ENCODE measurements at regions not wholly inside any gene's neighbourhood (a gene's known extent, or its start where the extent isn't known, plus 50 kb on each side); places are given as distances from the start of the nearest gene placed in this dataset.

DNA sequence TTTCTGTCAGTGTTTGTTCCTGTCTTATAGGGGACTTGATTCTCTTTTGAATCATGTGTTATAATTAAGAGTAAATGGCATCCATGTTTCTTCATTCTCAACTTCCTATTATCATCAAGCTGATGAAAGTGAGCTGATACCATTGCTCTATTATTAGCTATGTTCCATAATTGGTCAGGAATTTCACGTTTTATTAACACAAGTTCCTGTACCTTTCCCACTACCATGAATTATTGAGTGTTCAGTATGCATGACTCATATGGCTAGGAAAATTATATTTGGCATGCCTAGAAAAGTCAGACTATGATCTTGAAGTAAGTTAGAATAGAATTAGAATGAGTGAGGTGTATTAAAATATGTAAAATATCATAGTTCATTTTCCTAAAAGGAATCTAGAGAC lies 278.9 kb upstream of the LRRC3B start:
- H2AFZ ChIP-seq (ENCODE audit: low read length): no peak overlapping the region
- H3K4me3 ChIP-seq (ENCODE audit: extremely low read depth in 1 of 4, insufficient read depth in 2 of 4, low read depth in 3 of 4, low read length in 4 of 4): no peak overlapping the region
- H2AK5ac ChIP-seq (ENCODE audit: low read depth, low read length): no peak overlapping the region
- H2BK12ac ChIP-seq (ENCODE audit: low read depth, low read length): no peak overlapping the region
- WGBS, 2 experiments (ENCODE audit: extremely low coverage in 1 of 2, insufficient coverage in 1 of 2, insufficient read length in 1 of 2, insufficient replicate concordance in 2 of 2, low coverage in 1 of 2, low lambda C conversion rate in 2 of 2, missing lambda C conversion rate in 1 of 2): 86% methylated on average over 1 of the region's 1 CpG; no CpG with 5 or more reads in 1 of the 2 experiments
- no peak overlapping the region for H4K5ac ChIP-seq (ENCODE audit: insufficient read length, low read depth, low read length)
- H4K91ac ChIP-seq (replicated peaks; ENCODE audit: insufficient read length, low read length): no peak overlapping the region
- H3K27me3 ChIP-seq (replicated peaks in 1 of 4; ENCODE audit: control insufficient read depth in 3 of 4, extremely low read depth in 1 of 4, insufficient read depth in 3 of 4, low read length in 3 of 4): no peaks in the 10 kb centered on the region
- no peak overlapping the region for H3K9ac ChIP-seq (replicated peaks in 1 of 4; ENCODE audit: extremely low read depth in 1 of 4, low read depth in 3 of 4, low read length in 3 of 4)
- CTCF ChIA-PET (ENCODE audit: partially characterized antibody): interaction anchor here (0.6 to 0.7 kb wide), 2 partner anchors 456 to 1177 kb away, joined by 3 read pairs; no protein-coding TSS in a partner anchor
- no peaks in the 10 kb centered on the region for H3K23me2 ChIP-seq (ENCODE audit: low read depth, low read length)
- no peak overlapping the region for H2BK15ac ChIP-seq (ENCODE audit: low read length)
- no peaks in the 10 kb centered on the region for H3K36me3 ChIP-seq (ENCODE audit: control insufficient read depth in 2 of 4, insufficient read depth in 4 of 4, low read length in 3 of 4)
- H2BK5ac ChIP-seq (ENCODE audit: low read depth, low read length): no peak overlapping the region
- POLR2A ChIA-PET (ENCODE audit: partially characterized antibody): no interaction called here
- H3K9me3 ChIP-seq (ENCODE audit: insufficient read depth in 2 of 2, low read depth in 1 of 2, low read length in 1 of 2): no peaks in the 10 kb centered on the region; a peak in 1 of 4 replicates
- H3K4ac ChIP-seq (replicated peaks; ENCODE audit: insufficient read length, low read depth, low read length): no peak overlapping the region
- H3K4me1 ChIP-seq (replicated peaks in 1 of 4; ENCODE audit: control insufficient read depth in 3 of 4, insufficient read depth in 4 of 4, low read length in 3 of 4): peaks cover 0 to 2% (median 0%) of the 10 kb centered on the region in 4 experiments; a peak in 1 of 7 replicates
- H3K79me2 ChIP-seq (ENCODE audit: control insufficient read depth in 1 of 2, insufficient read depth in 2 of 2, low read length in 2 of 2): no peaks in the 10 kb centered on the region
- no peak overlapping the region for H3K56ac ChIP-seq (replicated peaks; ENCODE audit: insufficient read length, low read depth, low read length)
- no peak overlapping the region for H2BK20ac ChIP-seq (ENCODE audit: low read length)
- H2BK120ac ChIP-seq (replicated peaks; ENCODE audit: low read depth, low read length): no peak overlapping the region
- no peaks in the 10 kb centered on the region for H4K20me1 ChIP-seq (replicated peaks in 1 of 2; ENCODE audit: control insufficient read depth in 1 of 2, insufficient read depth in 2 of 2, low read length in 2 of 2)
- no peaks in the 10 kb centered on the region for H3K79me1 ChIP-seq (ENCODE audit: low read depth, low read length)
- no peak overlapping the region for H3K23ac ChIP-seq (ENCODE audit: insufficient read length)
- no peak overlapping the region for H3K14ac ChIP-seq (ENCODE audit: insufficient read length)
- DNase-seq (ENCODE audit: low read depth in 1 of 2, low spot score in 2 of 2) (no peak), FAIRE-seq (no peak)
- H4K8ac ChIP-seq (ENCODE audit: extremely low read depth, insufficient read depth, low read length): no peak overlapping the region
- H3K27ac ChIP-seq (ENCODE audit: low read depth, low read length): no peak overlapping the region
- no peak overlapping the region for H3K18ac ChIP-seq (ENCODE audit: extremely low read depth, low read length)
- no peak overlapping the region for H3K4me2 ChIP-seq (ENCODE audit: insufficient read depth in 1 of 2, low read depth in 2 of 2, low read length in 2 of 2)
- TF ChIP-seq TBP (IDR thresholded peaks at IDR 0.05; ENCODE audit: low read depth, low read length) (no peak), TAF7 (optimal IDR thresholded peaks at IDR 0.05; ENCODE audit: borderline replicate concordance, low read depth, low read length) (no peak), EGR1 (IDR thresholded peaks at IDR 0.05; ENCODE audit: borderline replicate concordance, low read depth, low read length) (no peak), SUZ12 (IDR thresholded peaks at IDR 0.05; ENCODE audit: low read length) (no peak), GTF2F1 (IDR thresholded peaks at IDR 0.05; ENCODE audit: borderline replicate concordance, low read depth, low read length) (no peak), RNF2 (IDR thresholded peaks at IDR 0.05; ENCODE audit: borderline replicate concordance, low read depth, low read length, missing control alignments, poor library complexity, severe bottlenecking) (no peak), SP1 (IDR thresholded peaks at IDR 0.05; ENCODE audit: low read depth, low read length) (no peak), HDAC6 (IDR thresholded peaks at IDR 0.05; ENCODE audit: low read depth, low read length) (no peak), YY1 (IDR thresholded peaks at IDR 0.05; ENCODE audit: low read depth, low read length) (no peak), CHD2 (IDR thresholded peaks at IDR 0.05; ENCODE audit: low read length) (no peak), SAP30 (IDR thresholded peaks at IDR 0.05; ENCODE audit: insufficient read depth, insufficient replicate concordance, low read length) (no peak), NRF1 (IDR thresholded peaks at IDR 0.05; ENCODE audit: low read depth, low read length) (no peak)
- TF ChIP-seq, protein P1, sequence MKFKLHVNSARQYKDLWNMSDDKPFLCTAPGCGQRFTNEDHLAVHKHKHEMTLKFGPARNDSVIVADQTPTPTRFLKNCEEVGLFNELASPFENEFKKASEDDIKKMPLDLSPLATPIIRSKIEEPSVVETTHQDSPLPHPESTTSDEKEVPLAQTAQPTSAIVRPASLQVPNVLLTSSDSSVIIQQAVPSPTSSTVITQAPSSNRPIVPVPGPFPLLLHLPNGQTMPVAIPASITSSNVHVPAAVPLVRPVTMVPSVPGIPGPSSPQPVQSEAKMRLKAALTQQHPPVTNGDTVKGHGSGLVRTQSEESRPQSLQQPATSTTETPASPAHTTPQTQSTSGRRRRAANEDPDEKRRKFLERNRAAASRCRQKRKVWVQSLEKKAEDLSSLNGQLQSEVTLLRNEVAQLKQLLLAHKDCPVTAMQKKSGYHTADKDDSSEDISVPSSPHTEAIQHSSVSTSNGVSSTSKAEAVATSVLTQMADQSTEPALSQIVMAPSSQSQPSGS (IDR thresholded peaks at IDR 0.05; ENCODE audit: low read length): no peak
